ENCODE measurements at regions not wholly inside any gene's neighbourhood (a gene's known extent, or its start where the extent isn't known, plus 50 kb on each side); places are given as distances from the start of the nearest gene placed in this dataset.
"Not testable (repeated sequence)": the region's sequence is repeated elsewhere in the genome, so short reads cannot be mapped to it uniquely, and the experiment has no call there.

DNA sequence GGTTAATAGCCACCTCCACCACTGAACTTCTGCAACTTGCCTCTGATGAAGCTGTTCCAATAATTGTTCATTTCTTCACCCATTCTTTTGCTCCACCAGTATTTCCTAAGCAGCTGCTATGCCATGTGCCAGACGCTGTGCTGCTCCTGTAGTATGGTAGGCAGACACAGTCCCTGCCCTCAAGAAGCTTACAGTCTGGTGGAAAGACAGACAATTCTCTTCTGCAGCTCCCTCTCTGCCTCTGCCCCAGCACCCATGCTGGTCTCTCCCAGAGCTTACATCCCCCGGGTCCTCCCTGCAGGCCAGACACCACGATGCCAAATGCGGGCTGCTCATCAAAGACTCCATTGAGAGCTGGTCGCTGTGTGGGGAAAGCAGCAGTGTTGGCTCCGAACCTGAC is 111.6 kb upstream of the ESRRB start:
- DNase-seq, result no peak

DNA sequence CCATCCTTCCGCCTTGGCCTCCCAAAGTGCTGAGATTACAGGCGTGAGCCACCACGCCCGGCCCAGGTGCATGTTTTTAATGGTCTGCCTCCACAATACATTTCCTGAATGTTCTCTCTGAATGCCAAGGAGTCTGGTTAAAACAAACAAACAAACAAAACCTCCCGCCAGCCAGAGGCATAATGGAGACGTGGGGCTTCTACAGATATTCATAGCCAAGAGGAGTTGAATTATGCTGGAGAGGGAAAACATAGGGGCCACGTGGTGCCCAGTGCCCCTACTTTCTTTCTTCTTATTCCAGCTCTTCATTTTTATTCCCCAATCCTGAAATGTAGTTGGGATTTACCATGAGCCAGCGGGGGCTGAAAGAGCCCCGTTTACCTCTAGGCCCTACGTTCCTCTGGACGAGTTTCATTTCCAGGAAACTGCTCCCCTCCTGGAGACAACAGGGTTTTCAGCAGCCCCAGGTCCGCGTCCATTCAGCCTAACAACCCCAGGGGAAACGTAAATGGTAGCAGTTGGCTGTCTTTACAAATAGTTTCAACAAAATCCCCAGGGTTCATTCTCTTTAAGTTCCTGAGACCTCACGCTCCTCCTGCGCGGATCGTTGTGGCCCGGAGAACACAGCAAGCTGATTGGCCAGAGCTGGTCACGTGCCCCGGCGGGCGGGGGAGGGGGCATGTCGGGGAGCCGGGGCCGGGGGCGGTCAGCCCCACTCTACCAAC is 108.5 kb upstream of the ESRRB start:
- peak; percentile 80 for DNase-seq

DNA sequence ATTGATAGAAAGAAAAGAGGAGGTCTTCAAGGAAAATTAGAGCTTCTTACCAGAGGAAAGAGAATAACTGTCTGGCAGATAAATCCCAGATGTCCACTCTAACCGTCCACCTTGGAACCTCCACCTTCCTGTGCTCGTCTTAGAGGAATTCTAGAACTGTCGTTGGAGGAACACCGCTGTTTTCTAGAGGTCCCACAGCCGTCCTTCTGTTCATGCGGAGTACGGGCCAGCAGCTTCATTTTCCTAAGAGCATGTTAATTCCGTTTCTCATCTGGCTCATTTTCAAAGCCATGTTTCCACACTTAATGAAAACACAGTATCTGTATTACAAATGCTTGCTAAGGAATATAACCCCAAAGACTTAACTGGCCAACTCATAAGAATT is 107.9 kb upstream of the ESRRB start:
- DNase-seq, result no peak

DNA sequence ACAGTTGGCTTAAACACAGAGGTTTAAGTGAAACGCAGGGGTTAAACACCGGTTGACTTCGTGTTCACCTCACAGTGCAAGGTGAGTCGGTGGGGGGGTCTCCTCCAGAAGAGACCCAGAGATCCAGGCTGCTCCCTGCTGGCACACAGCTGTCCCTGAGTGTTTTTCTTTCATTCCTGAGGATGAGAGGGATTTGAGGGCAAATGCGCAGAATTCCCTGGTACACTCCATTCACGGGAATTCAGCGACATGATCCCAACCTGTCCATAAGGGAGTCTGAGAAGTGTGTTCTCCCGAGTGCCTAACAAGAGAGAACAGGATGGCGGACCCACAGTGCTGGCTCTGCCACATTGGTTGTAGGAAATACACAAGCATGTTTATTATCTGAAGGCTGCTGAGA is 107.2 kb upstream of the ESRRB start:
- no peak for DNase-seq

DNA sequence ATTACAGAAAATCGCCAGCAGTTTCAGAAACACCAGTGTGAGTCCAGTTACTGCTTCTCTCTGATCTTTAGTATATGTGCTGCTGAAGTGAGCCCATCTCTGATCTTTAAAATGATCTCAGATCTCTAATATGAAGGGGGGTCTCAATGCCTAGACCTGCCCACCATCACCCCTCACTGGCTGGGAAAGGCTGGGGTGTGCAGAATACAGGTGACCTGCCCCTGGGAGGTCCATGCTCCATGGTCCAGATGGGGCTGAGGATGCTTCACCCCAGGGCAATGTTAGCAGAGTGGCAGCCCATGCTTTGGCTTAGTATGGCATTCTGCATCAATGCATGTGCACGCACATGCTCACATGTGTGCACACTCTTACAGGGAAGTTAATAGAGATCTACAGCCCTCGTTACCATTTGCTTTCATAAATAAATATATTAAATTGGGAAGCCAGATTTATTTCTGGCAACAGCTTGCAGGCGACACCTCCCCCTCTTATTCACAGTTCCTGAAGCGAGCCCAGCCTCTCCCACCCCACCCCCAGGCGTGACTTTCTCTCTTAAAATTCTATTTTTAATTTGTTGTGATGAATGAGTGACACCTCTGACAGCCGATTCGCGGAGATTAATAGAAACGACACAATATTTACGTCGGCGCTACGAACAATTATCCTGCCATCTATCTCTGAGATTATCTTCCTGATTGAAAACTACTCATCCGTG is 104.7 kb upstream of the ESRRB start:
- no peak for DNase-seq

DNA sequence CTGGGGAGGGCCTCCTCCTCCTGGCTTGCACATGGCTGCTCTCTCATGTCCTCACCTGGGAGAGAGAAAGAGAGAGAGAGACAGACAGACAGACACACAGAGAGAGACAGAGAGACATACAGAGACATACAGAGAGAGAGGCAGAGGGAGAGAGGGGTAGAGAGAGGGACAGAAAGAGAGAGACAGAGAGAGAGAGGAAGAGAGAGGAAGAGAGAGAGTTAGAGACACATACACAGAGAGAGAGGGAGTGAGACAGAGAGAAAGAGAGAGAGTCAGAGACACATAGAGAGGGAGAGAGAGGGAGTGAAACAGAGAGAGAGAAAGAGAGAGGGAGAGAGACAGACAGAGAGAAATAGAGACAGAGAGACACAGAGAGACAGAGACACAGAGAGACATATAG is 103.6 kb upstream of the ESRRB start:
- DNase-seq, result no peak

DNA sequence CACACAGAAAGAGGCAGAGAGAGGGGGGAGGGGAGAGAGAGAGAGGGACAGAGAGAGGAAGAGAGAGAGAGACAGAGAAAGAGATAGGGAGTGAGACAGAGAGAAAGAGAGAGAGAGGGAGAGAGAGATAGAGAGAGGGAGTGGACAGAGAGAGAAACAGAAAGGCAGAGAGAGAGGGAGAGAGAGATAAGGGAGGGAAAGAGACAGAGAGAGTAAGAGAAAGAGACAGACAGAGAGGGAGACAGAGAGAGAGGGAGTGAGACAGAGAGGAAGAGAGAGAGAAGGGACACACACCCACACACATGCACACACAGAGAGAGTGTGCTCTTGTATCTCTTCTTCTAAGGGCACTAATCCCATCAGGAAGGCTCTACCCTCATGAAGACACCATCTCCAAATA is 103.2 kb upstream of the ESRRB start:
- no peak for DNase-seq

DNA sequence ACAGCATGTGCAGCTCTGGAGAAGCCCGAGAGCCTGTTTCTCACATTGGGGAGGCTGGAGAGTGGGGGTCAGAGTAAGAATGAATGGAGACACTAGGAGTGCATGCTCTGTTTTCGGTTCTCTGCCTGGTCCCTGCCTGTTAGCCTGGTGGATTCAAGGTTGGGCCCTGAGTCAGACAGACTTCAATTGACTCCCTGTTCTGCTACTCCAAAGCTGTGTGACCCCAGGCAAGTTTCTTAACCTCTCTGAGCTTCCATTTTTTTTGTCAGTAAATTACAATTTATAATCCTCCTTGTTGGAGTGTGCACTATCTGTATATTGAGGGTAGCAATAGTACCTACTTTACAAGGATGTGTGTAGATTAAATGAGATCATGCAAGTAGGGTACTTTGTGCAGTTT is 102.6 kb upstream of the ESRRB start:
- no peak for DNase-seq

DNA sequence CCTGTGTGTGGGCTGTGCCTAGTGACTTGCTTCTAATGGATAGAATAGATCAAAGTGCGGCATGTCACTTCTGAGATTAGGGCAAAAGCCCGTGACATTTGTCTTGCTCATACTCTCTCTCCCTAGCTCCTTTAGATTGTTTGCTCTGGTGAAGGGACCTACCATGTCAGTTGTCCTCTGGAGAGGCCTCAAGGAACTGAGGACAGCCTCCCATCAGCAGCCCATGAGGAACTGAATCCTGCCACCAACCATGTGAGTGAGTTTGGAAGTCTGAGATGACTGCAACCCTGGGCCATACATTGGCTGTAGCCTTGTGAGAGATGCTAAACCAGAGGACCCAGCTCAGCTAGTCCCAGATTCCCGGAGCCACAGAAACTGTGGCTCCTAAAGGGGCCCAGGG is 101.6 kb upstream of the ESRRB start:
- no peak for DNase-seq

DNA sequence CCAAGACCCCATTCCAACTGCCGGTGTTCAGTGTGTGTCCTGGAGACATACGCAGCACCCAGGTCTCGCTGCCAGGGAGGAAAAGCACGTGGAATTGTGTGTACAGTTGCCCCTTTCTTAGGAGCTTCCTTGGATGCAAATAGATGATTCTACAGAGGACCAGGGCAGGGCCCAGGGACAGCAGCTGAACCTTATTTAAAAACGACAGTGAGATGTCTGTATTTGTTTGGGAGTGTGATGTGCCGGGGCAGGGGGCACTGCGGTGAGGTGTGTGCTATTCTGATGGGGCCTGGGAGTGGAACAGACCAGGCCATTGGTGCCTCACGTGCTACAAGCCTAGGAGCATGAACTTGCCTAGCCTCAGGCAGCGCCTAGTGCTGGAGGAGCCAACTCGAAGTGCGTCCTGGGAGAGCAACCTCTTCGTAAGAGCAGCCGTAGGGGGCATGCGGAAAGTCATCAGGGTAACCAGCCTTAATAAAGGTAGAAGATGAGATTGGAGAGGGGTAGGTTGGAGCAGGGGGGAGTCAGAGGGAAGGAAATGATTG is 98.3 kb upstream of the ESRRB start:
- DNase-seq, result no peak

DNA sequence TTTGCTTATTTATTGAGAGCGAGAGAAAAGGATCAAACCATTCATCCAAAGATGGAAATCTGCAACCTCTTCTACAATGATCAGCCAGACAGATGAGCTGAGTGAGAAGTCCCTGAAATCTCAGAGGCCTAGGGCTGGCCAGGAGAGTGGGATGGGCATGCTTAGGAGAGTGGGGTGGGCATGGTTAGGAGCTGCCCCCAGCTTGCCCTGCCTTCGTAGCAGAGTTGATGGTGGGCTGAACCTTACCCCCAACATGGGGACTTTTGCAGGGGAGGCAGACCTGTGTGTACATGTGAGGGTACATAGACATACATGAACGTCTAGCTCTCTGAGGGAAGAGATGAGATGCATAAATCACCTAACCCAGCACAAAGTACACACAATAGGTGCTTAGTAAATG is 95.7 kb upstream of the ESRRB start:
- no peak for DNase-seq

DNA sequence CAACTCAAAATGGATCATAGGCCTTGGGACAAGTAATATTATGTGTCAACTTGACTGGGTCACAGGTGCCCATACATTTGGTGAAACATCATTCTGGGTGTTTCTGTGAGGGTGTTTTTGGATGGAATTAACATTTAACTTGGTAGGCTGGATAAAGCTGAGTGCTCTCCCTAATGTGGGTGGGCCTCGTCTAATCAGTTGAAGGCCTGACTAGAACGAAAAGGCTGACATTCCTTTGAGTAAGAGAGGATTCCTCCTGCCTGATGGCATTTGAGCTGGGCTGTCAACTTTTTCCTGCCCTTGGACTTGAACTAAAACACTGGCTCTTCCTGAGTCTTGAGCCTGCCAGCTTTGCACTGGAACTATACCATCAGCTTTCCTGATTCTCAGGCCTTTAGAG is 93.4 kb upstream of the ESRRB start:
- no peak for DNase-seq

DNA sequence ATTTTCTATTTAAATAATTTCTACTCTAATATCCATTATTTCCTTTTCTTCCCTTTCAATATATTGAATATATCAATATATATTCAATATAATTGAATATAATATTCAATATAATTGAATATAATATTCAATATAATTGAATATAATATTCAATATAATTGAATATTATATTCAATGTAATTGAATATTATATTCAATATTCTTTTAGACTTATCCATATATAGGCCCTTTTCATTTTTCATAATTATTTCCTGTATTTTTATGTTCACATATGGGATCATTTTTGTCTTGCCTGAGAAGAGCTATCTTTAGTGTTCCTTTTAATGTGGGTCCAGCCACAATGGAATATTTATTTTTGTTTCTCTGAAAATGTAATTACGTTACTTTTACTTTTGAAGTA is 88.9 kb upstream of the ESRRB start:
- no peak for DNase-seq

DNA sequence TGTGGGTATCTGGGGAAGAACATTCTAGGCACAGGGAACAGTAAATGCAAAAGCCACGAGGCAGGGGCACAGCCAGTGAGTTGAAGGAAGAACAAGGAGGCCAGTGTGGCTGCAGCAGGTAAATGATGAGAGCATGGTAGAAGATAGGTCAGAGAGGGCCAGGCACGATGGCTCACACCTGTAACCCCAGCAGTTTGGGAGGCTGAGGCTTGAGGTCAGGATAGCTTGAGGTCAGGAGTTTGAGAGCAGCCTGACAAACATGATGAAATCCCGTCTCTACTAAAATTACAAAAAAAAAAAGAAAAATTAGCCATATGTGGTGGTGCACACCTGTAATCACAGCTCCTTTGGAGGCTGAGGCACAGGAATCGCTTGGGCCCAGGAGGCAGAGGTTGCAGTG is 86.7 kb upstream of the ESRRB start:
- no peak for DNase-seq

DNA sequence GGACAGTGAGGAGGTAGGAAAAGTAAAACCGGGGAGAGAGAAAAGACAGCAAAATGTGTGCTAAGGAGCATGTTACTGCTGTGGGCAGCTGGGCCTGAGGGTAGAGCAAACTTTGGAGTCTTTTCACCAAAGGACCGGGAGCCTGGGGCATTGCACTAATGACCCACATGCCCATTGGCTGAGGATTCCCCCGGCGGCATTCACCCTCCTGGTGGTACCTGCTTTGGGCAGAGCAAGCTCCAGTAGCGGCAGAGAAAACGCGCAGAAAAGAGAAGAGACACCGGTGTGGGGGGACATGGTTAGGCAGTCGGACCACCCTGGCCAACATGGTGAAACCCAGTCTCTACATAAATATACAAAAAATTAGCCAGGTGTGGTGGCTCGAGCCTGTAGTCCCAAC is 83.4 kb upstream of the ESRRB start:
- DNase-seq, result no peak

DNA sequence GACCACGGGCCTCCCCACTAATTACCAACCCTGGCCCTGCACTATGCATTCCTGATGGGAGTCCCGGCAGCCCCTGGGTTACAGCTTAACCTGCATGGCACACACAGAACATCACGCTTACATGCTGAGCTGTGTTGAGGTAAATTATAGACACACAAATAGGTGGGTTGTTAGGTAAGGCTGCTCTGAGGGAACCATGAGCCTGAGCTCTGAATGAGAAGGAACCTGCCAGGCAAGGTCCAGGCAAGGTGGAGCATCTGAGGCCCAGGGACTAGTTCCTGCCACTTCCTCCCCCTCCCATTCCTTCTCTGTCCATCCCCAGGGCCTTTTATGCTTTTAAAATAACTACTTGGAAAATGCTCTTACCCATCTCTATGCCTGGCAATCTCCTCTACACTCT is 82.7 kb upstream of the ESRRB start:
- no peak for DNase-seq

DNA sequence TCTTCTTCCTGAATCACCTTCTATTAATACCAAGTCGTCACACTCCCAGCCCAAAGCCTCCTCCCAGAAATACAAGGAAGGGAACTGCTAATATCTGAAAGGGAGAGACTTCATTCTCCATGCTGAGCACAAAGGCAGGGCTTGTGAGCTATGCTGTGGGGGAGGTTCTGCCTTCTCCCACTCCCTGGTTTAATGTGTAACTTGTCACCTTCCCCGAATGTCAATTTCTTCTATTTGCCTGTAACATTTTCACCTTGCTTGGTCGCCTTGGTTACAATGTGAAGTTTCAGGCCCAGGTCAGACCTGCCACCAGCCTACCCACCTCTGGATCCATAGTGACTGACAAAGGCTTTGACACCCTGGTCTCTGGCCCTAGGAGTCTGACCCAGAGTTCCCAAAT is 82.0 kb upstream of the ESRRB start:
- no peak for DNase-seq

DNA sequence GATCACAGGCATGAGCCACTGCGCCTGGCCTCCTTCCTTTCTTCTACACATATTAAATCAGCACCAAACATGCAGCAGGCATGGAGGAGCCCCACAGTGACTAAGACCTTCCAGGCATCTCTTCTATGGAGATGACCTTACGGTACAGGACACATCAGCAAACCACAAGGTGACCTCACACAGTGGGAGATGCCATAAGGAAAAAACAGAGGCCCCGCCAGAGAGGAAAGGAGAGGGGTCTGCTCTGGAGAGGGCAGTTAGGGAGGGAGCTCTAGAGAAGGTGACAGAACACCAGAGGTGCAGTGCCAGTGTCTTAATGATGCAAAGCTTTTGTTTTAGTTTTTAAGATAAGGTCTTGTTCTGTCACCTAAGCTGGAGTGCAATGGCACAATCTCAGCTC is 81.1 kb upstream of the ESRRB start:
- no peak for DNase-seq

DNA sequence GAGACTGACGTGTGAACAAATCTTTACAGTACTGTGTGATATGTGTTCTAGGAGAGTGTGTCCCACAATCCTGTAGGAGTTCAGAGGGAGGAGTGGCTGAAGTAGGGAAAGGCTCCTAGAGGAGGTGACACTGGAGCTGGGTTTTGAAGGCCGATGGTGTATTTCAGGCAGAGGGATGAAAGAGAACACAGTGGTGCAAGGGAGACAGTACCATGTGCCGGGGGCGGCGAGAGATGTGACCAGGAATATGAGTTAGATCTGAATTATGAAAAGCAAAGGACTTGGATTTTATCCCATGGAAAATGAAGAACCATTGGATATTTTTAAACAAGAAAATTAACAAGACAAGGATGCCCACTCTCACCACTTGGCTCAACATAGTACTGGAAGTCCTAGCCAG is 77.0 kb upstream of the ESRRB start:
- no peak for DNase-seq

DNA sequence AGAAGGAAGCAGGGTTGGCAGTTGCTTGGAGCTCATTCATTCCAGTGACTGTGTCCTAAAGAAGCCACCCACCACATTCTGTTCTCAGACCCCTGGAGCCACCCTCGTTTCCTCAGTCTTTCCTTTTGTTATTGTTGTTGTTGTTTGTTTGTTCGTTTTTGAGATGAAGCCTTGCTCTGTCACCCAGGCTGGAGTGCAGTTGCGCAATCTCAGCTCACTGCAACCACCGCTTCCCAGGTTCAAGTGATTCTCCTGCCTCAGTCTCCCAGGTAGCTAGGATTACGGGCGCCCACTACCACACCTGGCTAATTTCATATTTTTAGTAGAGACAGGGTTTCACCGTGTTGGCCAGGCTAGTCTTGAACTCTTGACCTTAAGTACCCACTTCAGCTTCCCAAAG is 72.7 kb upstream of the ESRRB start:
- not testable (repeated sequence) for DNase-seq

DNA sequence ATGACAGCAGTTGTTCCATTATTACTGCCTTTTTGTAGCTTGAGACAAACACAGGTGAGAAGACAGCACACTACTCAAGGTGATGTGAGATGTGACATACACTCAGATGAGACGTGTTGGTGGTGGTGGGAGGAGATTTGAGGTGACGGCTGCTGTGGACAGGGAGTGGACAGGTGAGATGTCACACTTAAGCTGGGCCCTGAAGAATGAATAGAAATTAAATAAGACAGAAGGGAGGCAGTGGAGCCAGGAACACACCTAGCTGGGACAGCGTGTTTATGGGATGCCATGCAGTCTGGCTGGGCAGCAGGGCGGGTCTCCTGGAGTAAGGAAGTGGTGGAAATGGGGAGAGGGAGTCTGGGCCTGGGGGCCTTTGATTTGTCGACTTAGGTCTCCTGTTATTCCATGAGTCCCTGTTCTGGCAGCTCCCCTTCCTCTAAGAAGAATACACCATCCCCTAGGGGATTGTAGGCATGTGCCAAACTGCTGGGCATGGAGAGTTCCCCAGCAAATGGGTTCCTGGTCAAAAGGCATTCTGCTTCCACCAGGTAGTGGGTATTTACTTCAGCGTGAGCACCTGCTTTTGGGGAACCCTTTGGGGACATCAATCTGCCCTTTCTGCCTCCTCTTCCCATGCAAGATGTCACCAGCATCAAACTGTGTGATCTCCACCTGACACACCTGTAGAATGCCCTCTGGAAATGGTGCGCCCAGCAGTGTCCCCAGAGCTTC is 71.2 kb upstream of the ESRRB start:
- DNase-seq, result no peak

DNA sequence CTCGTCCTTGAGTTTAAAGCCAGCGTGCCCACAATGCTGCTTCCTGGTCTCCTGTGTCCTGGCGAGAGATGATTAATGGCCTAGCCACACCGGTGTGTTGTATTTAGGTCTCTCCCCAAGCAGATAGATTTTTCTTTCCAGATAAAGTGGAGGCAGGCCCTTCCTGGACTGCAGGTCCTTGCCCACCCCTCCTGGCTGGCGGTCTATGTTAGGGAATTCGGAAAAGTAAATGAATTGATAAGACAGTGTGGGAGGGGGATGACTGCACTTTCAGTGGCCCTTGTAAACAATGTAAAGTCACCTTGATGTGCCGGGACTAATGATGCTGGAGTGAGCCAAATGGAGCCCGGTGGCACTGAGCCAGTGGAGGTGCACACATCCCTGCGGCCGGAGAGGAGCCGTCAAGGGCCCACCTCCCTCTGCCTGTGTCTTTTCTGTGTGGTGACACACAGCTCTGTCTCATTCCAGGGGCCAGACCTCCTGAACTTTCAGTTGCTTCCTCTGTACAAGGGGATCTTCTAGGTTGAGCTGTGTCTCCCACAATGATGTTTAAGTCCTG is 70.6 kb upstream of the ESRRB start:
- DNase-seq, result no peak

DNA sequence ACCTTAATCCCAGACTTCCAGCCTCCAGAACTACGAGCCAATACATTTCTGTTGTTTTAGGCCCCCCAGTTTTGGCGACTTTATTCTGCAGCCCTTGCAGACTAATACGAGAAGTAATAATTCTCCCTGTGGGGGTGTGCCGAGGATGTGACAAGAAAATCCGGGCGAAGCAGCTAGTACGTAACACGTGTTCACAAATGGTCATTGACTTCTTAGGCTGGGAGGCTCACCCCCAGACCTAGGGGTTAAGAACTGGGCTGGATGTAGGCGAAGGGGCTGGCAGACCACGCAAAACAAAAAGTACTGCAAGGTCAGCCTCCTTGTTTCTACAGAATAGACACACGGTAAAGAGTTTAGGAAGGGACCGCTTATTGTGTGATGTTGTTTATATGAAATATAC is 69.8 kb upstream of the ESRRB start:
- DNase-seq, result no peak

Measured in eye (tissue), 1 donor.